WTC11 (cell line): ENCODE measurements at regions not wholly inside any gene's neighbourhood (a gene's known extent, or its start where the extent isn't known, plus 50 kb on each side); places are given as distances from the start of the nearest gene placed in this dataset.

Source experiments
- ARID4B ChIP-seq: sonication (generic); formaldehyde crosslinking; IDR thresholded peaks from 2 replicates; pipeline ENCODE4 v1.8.0; 2023; ENCODE audit warnings: missing genetic modification reagents, mild to moderate bottlenecking, borderline replicate concordance
- CBFB ChIP-seq: sonication (generic); formaldehyde crosslinking; IDR thresholded peaks from 2 replicates; pipeline ENCODE4 v1.8.1; 2022; ENCODE audit warnings: mild to moderate bottlenecking, low read depth, missing genetic modification reagents
- CTCF ChIP-seq: fragments of 200-600 bp; IDR thresholded peaks from 2 replicates; pipeline ENCODE4 v1.8.0; 2022; ENCODE audit warnings: antibody characterized with exemption
- ESRRA ChIP-seq: sonication (generic); formaldehyde crosslinking; IDR thresholded peaks from 2 replicates; pipeline ENCODE4 v1.8.1; 2022; ENCODE audit warnings: mild to moderate bottlenecking, missing genetic modification reagents, borderline replicate concordance
- MXD4 ChIP-seq: fragments of 250-450 bp; sonication (Bioruptor Pico); IDR thresholded peaks from 2 replicates; pipeline ENCODE4 v1.8.0; 2021; ENCODE audit warnings: mild to moderate bottlenecking, moderate library complexity, borderline replicate concordance
- NFE2L1 ChIP-seq: sonication (generic); formaldehyde crosslinking; IDR thresholded peaks from 2 replicates; pipeline ENCODE4 v1.8.1; 2023; ENCODE audit warnings: missing genetic modification reagents
- NFYB ChIP-seq: sonication (generic); formaldehyde crosslinking; conservative IDR thresholded peaks from 2 replicates; pipeline ENCODE4 v1.8.0; 2022; ENCODE audit warnings: low read depth, missing genetic modification reagents
- SMAD4 ChIP-seq: sonication (generic); formaldehyde crosslinking; IDR thresholded peaks from 2 replicates; pipeline ENCODE4 v1.8.0; 2022; ENCODE audit warnings: mild to moderate bottlenecking, missing genetic modification reagents
- ZNF138 ChIP-seq: sonication (generic); formaldehyde crosslinking; conservative IDR thresholded peaks from 2 replicates; pipeline ENCODE4 v1.8.1; 2022; ENCODE audit warnings: mild to moderate bottlenecking, moderate library complexity, missing genetic modification reagents
- TF ChIP-seq, protein P1 (sequence below): sonication (generic); formaldehyde crosslinking; conservative IDR thresholded peaks from 2 replicates; pipeline ENCODE4 v1.8.1; 2022; ENCODE audit warnings: mild to moderate bottlenecking, missing genetic modification reagents
- TF ChIP-seq, protein P2 (sequence below): sonication (generic); formaldehyde crosslinking; conservative IDR thresholded peaks from 2 replicates; pipeline ENCODE4 v1.8.1; 2023; ENCODE audit warnings: mild to moderate bottlenecking, low read depth, missing genetic modification reagents, moderate library complexity

- TF ChIP-seq ESRRA (CRISPR knock-in tag) (no peak), MXD4 (CRISPR knock-in tag) (no peak), NFE2L1 (no peak), CBFB (CRISPR knock-in tag) (no peak), CTCF (no peak), SMAD4 (CRISPR knock-in tag) (no peak), ARID4B (CRISPR knock-in tag) (no peak), ZNF138 (no peak), NFYB (CRISPR knock-in tag) (no peak)
- TF ChIP-seq, protein P1, sequence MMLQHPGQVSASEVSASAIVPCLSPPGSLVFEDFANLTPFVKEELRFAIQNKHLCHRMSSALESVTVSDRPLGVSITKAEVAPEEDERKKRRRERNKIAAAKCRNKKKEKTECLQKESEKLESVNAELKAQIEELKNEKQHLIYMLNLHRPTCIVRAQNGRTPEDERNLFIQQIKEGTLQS (CRISPR knock-in tag): no peak
- TF ChIP-seq, protein P2, sequence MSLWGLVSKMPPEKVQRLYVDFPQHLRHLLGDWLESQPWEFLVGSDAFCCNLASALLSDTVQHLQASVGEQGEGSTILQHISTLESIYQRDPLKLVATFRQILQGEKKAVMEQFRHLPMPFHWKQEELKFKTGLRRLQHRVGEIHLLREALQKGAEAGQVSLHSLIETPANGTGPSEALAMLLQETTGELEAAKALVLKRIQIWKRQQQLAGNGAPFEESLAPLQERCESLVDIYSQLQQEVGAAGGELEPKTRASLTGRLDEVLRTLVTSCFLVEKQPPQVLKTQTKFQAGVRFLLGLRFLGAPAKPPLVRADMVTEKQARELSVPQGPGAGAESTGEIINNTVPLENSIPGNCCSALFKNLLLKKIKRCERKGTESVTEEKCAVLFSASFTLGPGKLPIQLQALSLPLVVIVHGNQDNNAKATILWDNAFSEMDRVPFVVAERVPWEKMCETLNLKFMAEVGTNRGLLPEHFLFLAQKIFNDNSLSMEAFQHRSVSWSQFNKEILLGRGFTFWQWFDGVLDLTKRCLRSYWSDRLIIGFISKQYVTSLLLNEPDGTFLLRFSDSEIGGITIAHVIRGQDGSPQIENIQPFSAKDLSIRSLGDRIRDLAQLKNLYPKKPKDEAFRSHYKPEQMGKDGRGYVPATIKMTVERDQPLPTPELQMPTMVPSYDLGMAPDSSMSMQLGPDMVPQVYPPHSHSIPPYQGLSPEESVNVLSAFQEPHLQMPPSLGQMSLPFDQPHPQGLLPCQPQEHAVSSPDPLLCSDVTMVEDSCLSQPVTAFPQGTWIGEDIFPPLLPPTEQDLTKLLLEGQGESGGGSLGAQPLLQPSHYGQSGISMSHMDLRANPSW: no peak
Measured at GRCh38 chr10:128851726-128852125, 615.3 kb upstream of the MGMT start.
